NCI-H82 treated with DMSO at 0.1 percent for 48 hours (cell line): ENCODE measurements at regions not wholly inside any gene's neighbourhood (a gene's known extent, or its start where the extent isn't known, plus 50 kb on each side); places are given as distances from the start of the nearest gene placed in this dataset.
"Not testable (repeated sequence)": the region's sequence is repeated elsewhere in the genome, so short reads cannot be mapped to it uniquely, and the experiment has no call there.

Experiments
- DNase-seq: peaks from one replicate; lab custom pipeline; 2025; ENCODE audit not compliant: unreplicated experiment; lab: John Stamatoyannopoulos, UW

DNA sequence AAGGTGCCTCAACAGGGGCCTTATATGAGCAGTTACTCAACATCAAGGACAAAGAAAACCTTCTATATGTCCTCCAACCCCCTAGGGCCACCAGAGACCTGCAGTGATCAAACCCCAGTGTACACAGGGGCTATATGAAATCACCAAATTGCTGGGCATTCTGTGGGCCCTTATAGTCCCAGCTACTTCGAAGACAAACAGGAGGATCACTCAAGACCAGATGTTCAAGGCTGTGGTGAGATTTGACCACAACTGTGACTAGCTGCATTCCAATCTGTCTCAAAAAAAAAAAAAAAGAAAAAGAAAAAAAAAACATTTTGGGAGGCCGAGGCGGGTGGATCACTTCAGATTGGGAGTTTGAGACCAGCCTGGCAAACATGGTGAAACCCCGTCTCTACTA, 51.0 kb upstream of the PRB2 start:
- no peak for DNase-seq

DNA sequence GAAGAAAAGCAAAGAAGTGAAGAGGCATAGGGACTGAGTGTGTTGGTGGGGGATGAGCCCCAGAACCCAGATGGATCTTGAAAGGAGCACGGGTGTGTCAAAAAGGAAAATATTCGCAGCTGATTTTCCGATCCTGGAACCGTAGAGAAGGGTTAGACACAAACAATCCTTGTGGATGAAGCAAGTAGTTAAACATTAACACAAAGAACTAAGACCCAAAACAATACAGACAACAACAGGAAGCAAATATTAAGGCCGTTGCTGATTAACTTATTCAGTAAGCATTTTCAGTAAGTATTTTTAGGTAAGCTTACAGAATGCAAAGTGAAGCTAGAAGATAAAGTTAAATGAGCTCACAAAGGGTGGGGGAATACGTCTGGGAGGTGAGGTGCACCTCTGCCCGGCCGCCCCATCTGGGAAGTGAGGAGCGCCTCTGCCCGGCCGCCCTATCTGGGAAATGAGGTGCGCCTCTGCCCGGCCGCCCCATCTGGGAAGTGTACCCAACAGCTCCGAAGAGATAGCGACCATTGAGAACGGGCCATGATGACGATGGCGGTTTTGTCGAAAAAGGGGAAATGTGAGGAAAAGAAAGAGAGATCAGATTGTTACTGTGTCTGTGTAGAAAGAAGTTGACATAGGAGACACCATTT, 62.8 kb upstream of the PRB2 start:
- DNase-seq: no peak

DNA sequence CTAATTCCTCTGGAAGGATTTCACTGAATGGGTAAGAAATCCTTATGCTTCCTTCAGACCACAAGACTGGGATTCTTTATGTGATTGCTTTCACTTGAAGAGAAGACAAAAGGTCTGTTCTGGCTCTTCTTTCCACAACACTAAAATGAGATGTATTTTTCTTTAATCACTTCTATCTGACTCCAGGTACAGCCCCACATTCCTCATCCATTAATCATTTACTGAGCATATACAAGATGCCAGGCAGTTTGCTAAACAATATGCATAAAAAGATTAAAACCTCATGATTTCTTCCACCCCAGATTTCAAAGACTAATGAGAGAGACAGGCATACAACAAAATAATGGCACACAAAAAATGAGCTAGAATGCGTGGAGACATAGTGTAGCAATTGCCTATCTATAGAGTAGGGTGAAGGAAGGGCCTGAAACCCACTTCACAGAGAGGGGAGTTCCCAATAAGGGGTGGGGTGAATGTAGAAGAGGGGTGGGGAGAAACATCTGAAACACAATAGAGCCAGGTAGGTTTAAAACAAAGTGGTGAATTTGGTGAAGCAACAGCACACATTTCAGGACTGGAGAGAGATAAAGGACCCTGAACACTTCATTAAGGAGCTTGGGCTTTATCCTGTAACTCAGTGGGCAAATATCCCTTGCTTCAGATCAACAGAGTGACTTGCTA, 65.1 kb upstream of the PRB2 start:
- no peak for DNase-seq

- no peak for DNase-seq
Measured at GRCh38 chr12:11461433-11461832, 66.1 kb upstream of the PRB2 start.

DNA sequence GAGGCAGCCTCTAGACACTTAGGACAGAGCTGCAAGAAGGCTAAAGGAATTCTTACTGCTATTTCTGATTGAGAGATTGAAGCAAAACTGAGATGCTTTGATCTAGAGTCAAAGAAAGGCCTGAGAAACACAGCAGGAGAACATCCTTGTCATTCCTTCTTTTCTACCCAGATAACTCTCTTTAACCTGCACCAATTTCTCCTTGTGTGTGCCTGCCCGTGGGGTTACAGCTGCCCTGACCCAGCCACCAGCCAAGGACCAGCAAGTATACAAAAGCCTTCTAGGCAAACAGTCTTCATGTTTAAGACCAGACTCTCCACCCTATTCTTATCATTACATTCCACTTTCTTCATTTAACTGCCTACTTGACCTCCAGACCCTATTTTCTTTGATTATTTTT, 81.7 kb upstream of the PRB2 start:
- DNase-seq: no peak

GRCh38 chr12:11482955-11483354, 87.6 kb upstream of the PRB2 start:
- DNase-seq: no peak

GRCh38 chr12:11486623-11487444, 91.5 kb upstream of the PRB2 start:
- DNase-seq: peak; percentile 55

DNA sequence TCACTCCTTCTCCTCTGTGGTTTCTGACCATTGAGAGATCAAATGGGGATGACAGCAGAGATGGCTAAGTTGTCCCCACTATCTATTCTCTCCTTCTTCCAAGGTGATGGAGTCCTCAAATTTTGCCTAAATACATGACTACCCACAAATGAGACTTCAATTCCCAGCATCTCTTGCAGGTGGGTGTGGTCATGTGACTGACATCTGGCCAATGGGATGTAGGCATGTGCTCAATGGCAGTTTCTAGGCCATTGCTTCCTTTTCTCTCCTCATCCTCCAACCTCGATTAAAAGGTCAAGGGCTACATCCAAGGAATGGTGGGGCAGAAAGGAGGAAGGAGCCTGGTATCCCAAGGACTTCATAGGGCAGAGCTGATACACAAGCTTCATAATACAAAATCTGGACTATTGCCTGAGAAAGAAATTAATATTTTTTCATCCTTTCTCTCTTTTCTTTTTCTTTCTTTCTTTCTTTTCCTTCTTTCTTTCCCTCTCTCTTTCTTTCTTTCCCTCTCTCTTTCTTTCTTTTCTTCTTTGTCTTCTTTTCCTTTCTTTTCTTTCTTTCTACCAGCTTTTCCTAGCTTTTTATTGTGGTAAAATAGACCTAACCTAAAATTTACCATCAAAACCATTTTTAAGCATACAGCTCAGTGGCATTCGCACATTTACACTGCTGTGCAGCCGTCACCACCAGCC, 100.9 kb upstream of the PRB2 start:
- DNase-seq: no peak

DNA sequence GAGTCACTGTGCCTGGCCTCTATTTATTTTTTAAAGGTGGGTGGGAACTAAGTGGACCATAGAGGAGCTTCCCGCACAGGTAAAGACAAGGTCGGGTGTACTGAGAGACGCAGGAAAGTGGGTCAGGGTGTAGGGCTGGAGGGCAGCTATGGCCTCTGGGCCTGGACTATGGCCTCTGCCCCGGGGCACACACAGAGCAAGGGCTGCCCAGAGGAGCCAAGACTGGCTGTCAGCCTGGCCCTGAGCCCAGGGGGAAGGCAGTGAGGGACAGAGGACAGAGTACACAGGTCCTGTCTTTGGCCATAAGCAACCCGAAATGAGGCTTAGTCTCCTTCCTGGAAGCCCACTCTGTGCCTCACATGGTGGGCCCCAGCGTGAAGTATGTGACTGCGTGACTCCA, 102.1 kb upstream of the PRB2 start:
- DNase-seq: no peak

DNA sequence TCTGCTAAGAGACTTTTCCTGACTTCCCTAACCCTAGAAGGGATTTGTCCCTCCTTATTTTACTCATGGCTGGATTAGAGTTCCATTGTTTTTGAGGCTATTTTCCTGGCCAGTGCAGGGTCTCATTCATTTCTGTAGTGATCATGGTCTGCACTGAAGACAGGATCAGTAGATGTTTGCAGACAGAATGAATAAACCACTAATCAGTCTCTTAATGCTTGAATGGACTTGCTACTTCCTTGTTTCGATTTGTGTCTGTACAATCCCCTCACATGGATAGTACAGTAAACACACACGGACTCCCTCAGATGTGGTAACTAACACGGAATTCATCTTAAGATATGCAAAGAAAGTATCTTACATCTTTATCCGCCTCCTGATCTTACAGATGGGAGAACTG, 102.6 kb upstream of the PRB2 start:
- no peak for DNase-seq

- not testable (repeated sequence) for DNase-seq
Measured at GRCh38 chr12:11498574-11498973, 103.2 kb upstream of the PRB2 start.

GRCh38 chr12:11499806-11500187, 104.4 kb upstream of the PRB2 start:
- DNase-seq: no peak

DNA sequence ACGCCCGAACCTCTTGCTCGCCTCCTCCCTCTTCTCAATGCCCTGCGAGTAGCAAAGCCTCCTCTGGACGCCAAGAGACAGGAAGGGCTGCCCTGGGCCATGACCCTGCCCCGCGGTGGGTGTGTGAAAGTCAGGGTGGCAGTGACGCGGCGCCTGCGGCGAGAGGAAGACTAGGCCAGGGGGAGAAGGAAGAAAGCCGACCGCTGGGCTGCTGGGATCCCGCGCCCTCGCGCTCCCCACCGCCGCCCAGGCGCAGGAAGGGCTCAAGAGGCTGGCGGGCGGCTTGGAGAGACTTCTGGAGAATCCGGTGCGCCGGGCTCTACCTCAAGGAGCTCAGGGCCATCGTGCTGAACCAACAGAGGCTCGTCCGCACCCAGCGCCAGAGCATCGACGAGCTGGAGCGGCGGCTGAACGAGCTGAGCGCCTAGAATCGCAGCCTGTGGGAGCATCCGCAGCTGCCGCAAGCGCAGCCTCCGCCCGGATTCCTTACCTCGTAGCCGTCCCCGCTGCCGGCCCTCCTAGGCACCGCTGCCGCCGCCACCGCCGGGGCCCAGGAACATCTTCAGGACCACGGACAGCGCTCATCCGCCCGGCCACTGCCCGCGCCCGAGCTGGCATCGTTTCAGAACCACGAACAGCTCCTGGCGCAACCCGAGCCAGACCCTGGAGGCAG, 105.0 kb upstream of the PRB2 start:
- no peak for DNase-seq

DNA sequence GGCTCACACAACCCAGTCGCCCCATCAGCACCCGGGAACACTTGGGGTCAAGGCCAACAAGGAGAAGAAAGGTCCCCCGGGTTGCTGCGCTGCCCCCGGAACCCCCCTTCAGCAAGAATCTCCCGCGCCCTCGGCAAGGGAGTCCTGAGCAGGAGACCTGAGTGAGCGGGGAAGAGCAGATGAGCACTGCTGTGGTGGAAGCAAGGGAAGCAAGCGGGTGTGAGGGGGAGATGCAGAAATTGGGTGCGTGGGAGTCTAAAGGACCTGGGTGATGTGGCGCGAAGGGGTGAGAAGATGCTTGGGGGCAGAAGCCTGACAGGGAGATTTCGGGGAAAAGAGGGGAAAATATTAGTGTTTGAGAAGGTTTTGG, 105.5 kb upstream of the PRB2 start:
- no peak for DNase-seq

DNA sequence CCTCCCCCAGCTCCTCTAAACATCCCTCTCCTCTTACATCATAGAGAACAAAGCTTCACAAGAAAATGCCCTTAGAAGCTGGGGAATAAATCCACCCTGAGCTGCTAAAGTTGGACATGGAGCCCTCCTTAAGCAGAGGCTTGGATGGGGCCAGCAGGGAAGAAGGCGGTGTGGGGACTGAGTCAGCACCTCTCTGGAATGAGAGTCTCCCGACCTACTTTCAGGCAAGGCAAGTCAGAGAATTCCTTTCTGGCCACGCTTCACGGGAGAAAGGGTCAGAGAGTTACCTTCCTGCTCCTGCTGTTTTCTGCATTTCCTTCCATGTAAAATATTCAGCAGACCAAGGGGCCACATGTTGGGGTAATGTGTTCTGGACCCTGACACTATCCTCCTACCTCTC, 113.3 kb upstream of the PRB2 start:
- DNase-seq: no peak

GRCh38 chr12:11509326-11509725, 114.0 kb upstream of the PRB2 start:
- DNase-seq: no peak

DNA sequence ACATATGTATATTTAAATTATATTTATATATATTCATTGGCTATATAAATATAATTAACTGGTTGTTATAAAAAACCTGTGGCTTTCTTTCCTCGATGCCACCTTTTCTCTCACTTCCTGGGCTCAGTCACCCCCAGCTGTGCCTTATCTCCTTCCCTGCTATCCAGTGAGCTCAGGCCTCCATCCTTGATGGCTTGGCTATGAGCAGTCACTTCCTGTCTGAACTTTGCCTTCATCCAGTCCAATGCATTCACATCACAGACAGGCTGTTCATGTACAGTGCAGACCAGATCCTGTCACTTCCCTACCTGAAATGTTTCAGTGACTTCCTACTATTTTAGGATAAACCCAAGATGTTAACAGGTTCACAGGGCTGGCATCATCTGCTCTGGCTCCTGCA, 115.3 kb upstream of the PRB2 start:
- DNase-seq: no peak

- no peak for DNase-seq
Measured at GRCh38 chr12:11513288-11513687, 117.9 kb upstream of the PRB2 start.

- no peak for DNase-seq
Measured at GRCh38 chr12:11517080-11517479, 121.7 kb upstream of the PRB2 start.

DNA sequence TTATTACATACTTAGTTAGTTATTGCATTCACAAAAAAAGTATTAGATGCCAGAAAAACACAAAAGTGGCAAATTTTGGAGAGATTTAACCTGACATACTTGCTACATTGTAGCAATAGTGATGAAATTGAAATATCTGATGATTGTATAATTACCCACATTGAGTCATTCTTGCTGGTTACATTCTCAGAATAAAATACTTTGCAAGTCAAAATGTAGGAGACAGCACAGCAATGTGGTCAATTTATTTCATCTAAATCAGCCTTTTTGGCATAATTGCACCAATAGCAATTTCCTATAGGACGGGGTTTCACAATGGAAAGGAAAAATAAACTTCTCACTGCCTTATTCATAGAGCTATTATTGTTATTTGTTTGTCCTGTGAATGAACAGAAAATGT, 125.0 kb upstream of the ETV6 start:
- DNase-seq: no peak

DNA sequence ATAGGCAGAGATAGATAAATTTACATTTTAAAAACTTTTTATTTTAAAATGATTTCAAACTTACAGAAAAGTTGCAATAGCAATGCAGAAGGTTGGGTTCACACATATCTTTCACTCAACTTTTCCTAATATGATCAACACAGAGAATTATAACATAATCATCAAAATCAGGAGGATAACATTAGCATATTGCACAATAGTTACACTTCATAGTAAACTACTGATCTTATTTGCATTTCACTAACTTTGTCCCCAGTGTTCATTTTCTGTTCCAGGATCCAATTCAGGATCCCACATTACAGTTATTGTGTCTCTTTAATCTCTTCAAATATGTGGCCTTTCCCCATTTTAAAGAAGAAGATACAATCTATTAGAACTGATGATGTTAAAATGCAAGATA, 115.4 kb upstream of the ETV6 start:
- DNase-seq: no peak
